ENCODE measurements at regions not wholly inside any gene's neighbourhood (a gene's known extent, or its start where the extent isn't known, plus 50 kb on each side); places are given as distances from the start of the nearest gene placed in this dataset.

DNA sequence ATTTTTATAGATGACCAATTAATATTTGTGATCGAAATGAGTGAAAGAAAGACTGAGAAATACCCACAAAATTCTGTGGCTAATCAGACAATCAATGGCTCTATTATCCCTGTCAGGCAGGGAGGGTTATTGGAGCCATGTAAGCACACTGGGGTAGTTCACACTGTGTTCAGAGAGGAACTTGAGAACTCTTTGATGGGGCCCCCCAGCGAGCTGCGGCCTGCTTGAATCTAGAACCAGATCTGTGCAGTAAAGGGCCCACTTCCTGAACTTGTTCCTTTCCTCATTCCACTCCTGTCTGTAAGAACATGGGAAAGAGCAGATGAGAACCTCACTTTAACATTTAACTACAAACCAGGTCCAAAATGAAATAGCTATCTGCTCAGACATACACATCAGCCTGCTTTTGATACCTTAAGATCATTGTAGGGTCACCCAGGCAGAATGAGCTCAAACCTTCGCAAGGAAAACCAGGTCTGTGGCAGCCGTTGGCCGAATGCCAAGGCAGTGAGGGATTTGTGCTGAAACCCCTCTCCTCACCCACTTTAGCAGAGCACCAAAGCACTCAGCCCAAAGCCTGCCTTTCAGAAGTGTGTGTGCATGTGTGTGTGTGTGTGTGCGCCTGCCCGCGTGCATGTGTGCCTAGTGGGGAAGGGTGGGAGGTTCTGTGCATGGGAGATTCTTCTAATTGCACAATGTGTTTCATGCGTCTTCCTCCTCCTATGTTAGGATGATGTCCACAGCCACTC lies 365.6 kb upstream of the MGMT start:
- no peak for DNase-seq (ENCODE audit: low read depth in 4 of 4, low spot score in 3 of 4)

DNA sequence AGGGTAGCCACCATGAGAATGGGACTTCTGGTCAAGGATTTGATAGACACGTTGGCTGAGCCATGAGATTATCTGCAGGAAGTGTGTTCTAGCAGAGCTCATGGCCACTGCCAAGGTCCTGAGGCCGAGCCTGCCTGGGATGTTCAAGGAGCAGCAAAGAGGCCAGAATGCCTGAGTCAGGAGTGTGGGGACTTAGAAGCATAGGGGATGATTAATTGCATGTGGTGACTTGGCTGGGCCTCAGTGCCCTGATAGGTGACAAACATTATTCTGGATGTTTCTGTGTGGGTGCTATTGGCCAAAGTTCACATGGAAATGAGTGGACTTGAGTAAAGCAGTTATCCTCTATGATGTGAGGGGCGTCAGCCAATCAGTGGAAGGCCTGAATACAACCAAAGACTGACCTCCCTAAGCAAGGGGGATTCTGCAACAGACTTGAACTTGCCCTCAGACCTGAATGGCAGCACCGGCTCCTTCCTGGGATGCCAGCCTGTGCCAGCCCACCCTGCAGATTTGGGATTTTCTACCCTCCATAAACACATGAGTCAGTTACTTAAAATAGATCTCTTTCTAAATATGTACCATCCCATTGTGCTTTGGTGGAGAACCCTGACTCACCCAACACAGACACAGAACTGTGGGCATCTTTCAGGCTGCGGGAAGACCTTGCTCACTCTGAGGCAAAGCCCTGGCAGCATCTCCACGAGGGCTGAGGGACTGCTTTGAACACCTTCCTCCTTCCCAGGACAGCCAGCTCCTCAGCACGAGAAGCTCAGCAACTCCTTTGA lies 363.9 kb upstream of the MGMT start:
- DNase-seq (ENCODE audit: low read depth in 4 of 4, low spot score in 3 of 4) = no peak

- DNase-seq (ENCODE audit: low read depth in 4 of 4, low spot score in 3 of 4) = no peak
These were observed 362.6 kb upstream of the MGMT start for GRCh38 chr10:129104266-129105045.

DNA sequence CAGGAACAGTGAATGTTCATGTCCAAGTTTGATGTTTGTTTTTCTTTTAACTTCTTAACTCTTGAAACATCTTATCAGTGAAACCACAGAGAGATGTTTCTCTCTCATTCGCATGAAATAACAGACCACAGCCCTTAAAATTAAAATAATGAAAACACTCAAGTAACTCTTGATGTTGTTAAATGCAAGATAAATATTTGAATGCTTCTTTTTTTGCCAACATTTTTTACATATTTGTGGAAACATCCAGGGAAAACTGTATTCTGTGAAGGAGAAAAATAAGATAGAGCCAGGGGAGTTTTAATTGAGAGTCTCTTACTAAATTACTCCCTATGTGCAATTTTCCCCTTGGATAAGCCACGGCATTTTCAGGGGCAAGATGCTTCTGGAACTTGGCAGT lies 361.8 kb upstream of the MGMT start:
- DNase-seq (ENCODE audit: low read depth in 4 of 4, low spot score in 3 of 4) = no peak

DNA sequence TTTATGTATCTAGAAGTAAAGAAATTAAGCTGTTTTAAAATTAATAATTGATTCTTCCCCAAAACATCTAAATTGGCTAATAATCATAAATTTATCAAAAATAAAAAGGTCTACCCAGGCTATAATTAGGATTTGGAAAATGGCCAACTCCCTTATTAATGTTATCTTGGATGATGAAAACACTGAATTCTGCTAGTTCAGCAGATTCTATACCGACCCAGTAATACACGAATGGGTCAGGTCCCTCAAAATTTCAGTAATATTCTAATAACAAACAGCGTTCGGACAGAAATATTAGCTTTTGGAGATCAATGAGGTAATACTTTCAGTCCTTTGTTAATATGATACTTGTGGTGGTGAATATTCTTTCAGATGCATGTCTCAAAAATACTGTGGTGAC lies 360.7 kb upstream of the MGMT start:
- no peak for DNase-seq (ENCODE audit: low read depth in 4 of 4, low spot score in 3 of 4)

DNA sequence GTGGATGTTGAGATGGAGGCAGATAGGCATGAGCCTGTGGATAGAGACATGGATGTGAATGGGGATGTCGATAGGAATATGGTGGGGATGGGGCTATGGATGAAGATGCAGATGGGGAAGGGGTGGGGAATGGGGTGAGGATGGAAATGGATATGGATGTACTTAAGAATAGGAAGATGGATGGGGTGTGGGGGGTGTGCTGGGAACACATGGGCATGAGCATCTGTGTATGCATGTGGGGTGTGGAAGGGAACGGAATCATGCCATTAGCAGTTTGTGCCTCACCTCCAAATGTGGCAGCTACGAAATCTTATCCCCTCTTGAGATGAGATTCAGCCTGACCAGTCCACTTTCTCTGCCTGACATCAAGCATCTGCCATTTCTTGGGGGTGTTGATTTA lies 359.5 kb upstream of the MGMT start:
- no peak for DNase-seq (ENCODE audit: low read depth in 4 of 4, low spot score in 3 of 4)

- no peak for DNase-seq (ENCODE audit: low read depth in 4 of 4, low spot score in 3 of 4)
These were observed 358.7 kb upstream of the MGMT start for GRCh38 chr10:129108378-129108777.

- DNase-seq (ENCODE audit: low read depth in 4 of 4, low spot score in 3 of 4) = no peak
These were observed 358.0 kb upstream of the MGMT start for GRCh38 chr10:129108994-129109393.

- DNase-seq (ENCODE audit: low read depth in 4 of 4, low spot score in 3 of 4) = no peak
These were observed 356.3 kb upstream of the MGMT start for GRCh38 chr10:129110780-129111179.

- no peak for DNase-seq (ENCODE audit: low read depth in 4 of 4, low spot score in 3 of 4)
These were observed 355.1 kb upstream of the MGMT start for GRCh38 chr10:129111922-129112321.

DNA sequence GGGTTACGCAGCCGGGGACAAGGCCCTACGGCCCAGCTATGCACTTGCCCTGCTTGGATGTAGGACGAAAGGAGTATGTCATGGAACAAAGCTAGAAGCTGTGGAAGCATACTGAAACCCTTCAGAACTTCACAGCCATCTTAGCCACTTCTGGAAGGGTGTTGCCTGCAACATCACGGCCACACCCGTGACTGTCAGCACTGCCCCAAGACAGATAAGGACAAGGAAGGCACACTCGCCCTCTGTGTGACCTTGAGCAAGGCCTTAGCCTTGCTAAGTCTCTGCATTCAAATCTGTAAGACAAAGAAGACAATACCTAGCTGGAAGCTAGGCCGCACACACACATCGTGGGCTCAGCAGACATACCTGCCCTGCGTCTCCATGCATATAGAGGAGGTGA lies 352.5 kb upstream of the MGMT start:
- DNase-seq (ENCODE audit: low read depth in 4 of 4, low spot score in 3 of 4) = no peak

DNA sequence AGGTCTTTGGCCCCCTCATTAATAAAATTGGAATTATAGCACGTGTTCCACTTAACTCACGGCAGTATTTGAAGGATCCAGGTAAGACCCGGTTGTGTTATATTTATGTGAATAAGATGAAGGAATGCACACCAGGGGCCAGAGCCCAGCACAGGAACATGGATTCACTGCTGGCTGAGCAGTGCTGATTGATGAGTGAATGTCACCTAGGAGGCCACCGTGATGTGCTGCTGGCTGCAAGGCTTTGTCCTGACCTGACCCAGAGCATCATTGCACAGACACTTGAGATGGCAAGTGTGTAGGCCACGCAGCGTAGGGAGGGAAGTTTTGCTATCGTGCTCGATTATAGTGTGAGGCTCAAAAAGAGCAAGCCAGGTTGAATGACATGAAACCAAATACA lies 350.7 kb upstream of the MGMT start:
- no peak for DNase-seq (ENCODE audit: low read depth in 4 of 4, low spot score in 3 of 4)

GRCh38 chr10:129120441-129120840 lies 346.6 kb upstream of the MGMT start:
- no peak for DNase-seq (ENCODE audit: low read depth in 4 of 4, low spot score in 3 of 4)

DNA sequence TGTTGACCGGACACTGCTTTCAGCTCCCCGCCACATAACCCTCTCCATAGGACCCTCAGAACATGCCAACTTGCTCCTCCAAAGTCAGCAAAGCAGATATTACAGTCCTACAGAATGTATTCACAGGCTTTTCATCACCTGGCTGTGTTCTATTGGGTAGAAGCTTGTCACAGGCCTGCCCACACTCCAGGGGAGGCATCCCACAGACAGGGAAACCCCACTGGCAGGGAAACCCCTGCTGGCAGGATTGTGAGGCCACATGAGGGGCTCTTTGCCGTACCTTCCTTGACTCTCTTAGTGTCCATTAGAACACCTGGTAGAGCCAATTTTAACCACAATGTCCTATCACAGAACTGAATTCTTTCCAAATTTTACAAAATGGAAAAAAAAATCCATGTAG lies 344.2 kb upstream of the MGMT start:
- DNase-seq (ENCODE audit: low read depth in 4 of 4, low spot score in 3 of 4) = no peak

DNA sequence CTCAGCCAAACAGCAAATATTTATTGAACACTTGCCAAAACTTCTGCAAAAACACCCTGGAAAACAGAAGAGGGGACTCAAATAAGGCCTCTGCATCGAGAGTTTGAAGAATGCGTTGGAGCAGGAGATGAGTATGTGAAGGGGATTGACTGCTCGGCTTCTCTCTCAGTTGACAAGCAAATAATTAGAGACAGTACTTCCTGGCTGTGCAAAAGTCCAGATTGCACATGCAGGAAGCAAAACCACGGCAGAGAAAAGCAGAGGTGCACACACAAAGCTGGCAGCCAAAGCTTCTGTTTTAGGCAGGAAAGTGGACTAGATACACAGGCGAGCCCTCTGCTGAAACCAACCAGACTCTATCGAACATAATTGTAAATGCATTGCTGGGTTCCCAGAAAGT lies 343.6 kb upstream of the MGMT start:
- no peak for DNase-seq (ENCODE audit: low read depth in 4 of 4, low spot score in 3 of 4)

GRCh38 chr10:129126982-129127381 lies 340.1 kb upstream of the MGMT start:
- no peak for DNase-seq (ENCODE audit: low read depth in 4 of 4, low spot score in 3 of 4)

- no peak for DNase-seq (ENCODE audit: low read depth in 4 of 4, low spot score in 3 of 4)
These were observed 335.4 kb upstream of the MGMT start for GRCh38 chr10:129131457-129132132.

DNA sequence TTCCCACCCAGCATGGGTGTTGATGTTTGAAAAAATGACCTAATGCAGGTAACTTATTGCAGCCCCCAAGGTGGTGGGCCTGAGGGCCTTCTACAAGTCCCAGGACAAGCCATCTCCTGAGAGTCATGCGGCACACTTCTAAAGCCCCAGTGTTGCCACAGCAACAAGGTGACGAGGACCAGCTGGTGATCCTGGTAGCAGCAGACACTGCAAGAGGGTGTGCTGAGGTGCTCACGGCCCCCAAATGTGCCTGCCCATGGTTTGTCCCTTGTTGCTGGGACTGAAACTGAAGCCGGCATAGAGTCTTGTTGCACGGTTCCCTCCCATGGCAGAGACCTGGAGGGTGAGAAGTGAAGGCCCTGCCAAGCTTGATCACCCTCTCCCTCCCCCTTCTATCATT lies 333.2 kb upstream of the MGMT start:
- DNase-seq (ENCODE audit: low read depth in 4 of 4, low spot score in 3 of 4) = peak in 1 of 4 donors; percentile 16

GRCh38 chr10:129134371-129134770 lies 332.7 kb upstream of the MGMT start:
- DNase-seq (ENCODE audit: low read depth in 4 of 4, low spot score in 3 of 4) = no peak

DNA sequence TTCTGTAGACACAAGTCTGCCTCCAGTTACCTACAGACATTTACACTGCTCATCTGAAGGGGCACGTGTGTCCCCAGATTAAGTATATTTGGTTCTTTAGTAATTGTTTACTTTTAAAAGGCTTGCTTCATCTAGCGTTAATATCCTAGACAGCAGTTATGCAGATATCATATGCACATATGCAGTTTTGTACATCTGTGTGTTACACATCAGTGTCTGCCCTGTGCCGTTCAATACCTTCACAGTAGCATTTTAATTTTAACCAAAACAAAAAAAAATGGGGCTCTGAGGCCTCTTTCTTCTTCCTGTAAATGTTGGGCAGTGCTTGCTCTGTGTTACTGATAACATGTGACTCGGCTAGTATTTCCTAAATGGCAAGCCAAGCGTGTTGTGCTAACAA lies 331.4 kb upstream of the MGMT start:
- DNase-seq (ENCODE audit: low read depth in 4 of 4, low spot score in 3 of 4) = no peak

GRCh38 chr10:129136074-129136473 lies 331.0 kb upstream of the MGMT start:
- no peak for DNase-seq (ENCODE audit: low read depth in 4 of 4, low spot score in 3 of 4)

All from right renal pelvis (tissue), 4 donors.